Fibroblast of skin of right biceps (primary cell): ENCODE measurements at regions not wholly inside any gene's neighbourhood (a gene's known extent, or its start where the extent isn't known, plus 50 kb on each side); places are given as distances from the start of the nearest gene placed in this dataset.

Source experiments
- DNase-seq: peaks from one replicate; pipeline ENCODE4 v3.0.0-alpha.2; 2013

GRCh38 chr9:81480828-81481604 is 208.3 kb downstream of the TLE1 start:
- DNase-seq = no peak

- no peak for DNase-seq
Measured at GRCh38 chr9:81479573-81479972, 209.8 kb downstream of the TLE1 start.

GRCh38 chr9:81477669-81478068 is 211.7 kb downstream of the TLE1 start:
- peak; percentile 92 for DNase-seq

GRCh38 chr9:81476813-81477490 is 212.4 kb downstream of the TLE1 start:
- DNase-seq = peak; percentile 61

GRCh38 chr9:81474792-81475191 is 214.6 kb downstream of the TLE1 start:
- DNase-seq = no peak

- peak; percentile 6 for DNase-seq
Measured at GRCh38 chr9:81474125-81474524, 215.2 kb downstream of the TLE1 start.

GRCh38 chr9:81473708-81474107 is 215.6 kb downstream of the TLE1 start:
- peak; percentile 7 for DNase-seq

- DNase-seq = no peak
Measured at GRCh38 chr9:81473206-81473605, 216.1 kb downstream of the TLE1 start.

- no peak for DNase-seq
Measured at GRCh38 chr9:81472701-81473100, 216.6 kb downstream of the TLE1 start.

- no peak for DNase-seq
Measured at GRCh38 chr9:81470864-81471263, 218.5 kb downstream of the TLE1 start.

GRCh38 chr9:81468084-81468595 is 221.2 kb downstream of the TLE1 start:
- no peak for DNase-seq

- DNase-seq = no peak
Measured at GRCh38 chr9:81466981-81467380, 222.4 kb downstream of the TLE1 start.

- no peak for DNase-seq
Measured at GRCh38 chr9:81465468-81466011, 223.8 kb downstream of the TLE1 start.

- peak; percentile 77 for DNase-seq
Measured at GRCh38 chr9:81462801-81463200, 226.5 kb downstream of the TLE1 start.

GRCh38 chr9:81461196-81461595 is 228.2 kb downstream of the TLE1 start:
- peak; percentile 62 for DNase-seq

GRCh38 chr9:81460693-81461092 is 228.7 kb downstream of the TLE1 start:
- no peak for DNase-seq

- no peak for DNase-seq
Measured at GRCh38 chr9:81459591-81459990, 229.8 kb downstream of the TLE1 start.

GRCh38 chr9:81456431-81457006 is 232.8 kb downstream of the TLE1 start:
- peak; percentile 71 for DNase-seq

GRCh38 chr9:81455462-81456219 is 233.7 kb downstream of the TLE1 start:
- DNase-seq = no peak

- no peak for DNase-seq
Measured at GRCh38 chr9:81445331-81445921, 243.9 kb downstream of the TLE1 start.

GRCh38 chr9:81431641-81432040 is 257.7 kb downstream of the TLE1 start:
- DNase-seq = peak; percentile 73

GRCh38 chr9:81430727-81431126 is 258.6 kb downstream of the TLE1 start:
- DNase-seq = peak; percentile 86
